ENCODE measurements at regions not wholly inside any gene's neighbourhood (a gene's known extent, or its start where the extent isn't known, plus 50 kb on each side); places are given as distances from the start of the nearest gene placed in this dataset.

- no peak overlapping the region for H3K4me3 ChIP-seq (ENCODE audit: extremely low read depth, insufficient read depth, low read length, poor library complexity, severe bottlenecking)
- WGBS, 2 experiments (ENCODE audit: insufficient coverage in 2 of 2) = 95 to 100% methylated on average over 2 of the region's 2 CpGs
- H3K9me3 ChIP-seq (ENCODE audit: control insufficient read depth, low read length) = no peaks in the 10 kb centered on the region
- H3K4me1 ChIP-seq (ENCODE audit: control insufficient read depth, insufficient read depth, low read length, poor library complexity, severe bottlenecking) = no peaks in the 10 kb centered on the region
- no peaks in the 10 kb centered on the region for H3K36me3 ChIP-seq (ENCODE audit: control insufficient read depth, insufficient read depth, low read length)
- no peak overlapping the region for H3K27ac ChIP-seq (ENCODE audit: low read depth, low read length, severe bottlenecking)
These were observed 1524.4 kb upstream of the AGA start for GRCh38 chr4:178966644-178967043.

DNA sequence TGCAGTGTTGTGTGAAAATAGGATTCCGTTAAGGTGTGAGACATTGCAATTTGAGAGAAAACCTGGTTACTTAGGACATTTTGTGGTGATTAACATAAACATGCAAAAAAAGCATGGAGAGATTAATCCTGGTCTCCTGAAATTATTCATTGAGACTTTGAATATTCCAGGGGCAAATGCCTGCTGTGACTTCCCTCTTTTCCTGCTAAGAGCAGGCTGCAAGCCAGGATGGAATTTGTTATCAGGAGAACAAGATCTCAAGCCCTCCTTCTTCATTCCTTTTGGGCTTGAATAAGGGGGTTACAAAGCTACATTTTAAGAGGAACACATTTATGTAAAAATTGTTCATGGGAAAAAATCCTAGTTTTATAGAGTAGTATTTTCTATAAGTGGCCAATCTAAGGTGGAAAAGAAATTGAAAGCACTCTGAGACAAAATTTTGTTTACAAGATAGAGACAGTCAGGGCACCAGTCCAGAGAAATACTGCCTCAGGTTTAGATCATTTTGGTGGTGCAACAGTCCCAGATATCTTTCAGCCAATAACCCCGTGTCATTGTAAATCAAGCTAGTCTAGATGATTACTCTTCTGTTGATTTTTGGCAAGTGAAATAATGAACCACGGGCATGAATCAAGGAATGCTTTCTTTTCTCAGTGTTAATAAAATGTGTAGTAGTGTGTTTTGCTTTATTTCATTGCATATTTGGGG is 1528.3 kb upstream of the AGA start:
- no peak overlapping the region for H3K27ac ChIP-seq (ENCODE audit: low read depth, low read length, severe bottlenecking)
- no peaks in the 10 kb centered on the region for H3K36me3 ChIP-seq (ENCODE audit: control insufficient read depth, insufficient read depth, low read length)
- no peak overlapping the region for H3K4me3 ChIP-seq (ENCODE audit: extremely low read depth, insufficient read depth, low read length, poor library complexity, severe bottlenecking)
- H3K9me3 ChIP-seq (ENCODE audit: control insufficient read depth, low read length) = no peaks in the 10 kb centered on the region
- H3K4me1 ChIP-seq (ENCODE audit: control insufficient read depth, insufficient read depth, low read length, poor library complexity, severe bottlenecking) = no peaks in the 10 kb centered on the region
- 71 to 82% methylated on average over 1 to 3 of the region's 3 CpGs for WGBS, 2 experiments (ENCODE audit: insufficient coverage in 2 of 2)

DNA sequence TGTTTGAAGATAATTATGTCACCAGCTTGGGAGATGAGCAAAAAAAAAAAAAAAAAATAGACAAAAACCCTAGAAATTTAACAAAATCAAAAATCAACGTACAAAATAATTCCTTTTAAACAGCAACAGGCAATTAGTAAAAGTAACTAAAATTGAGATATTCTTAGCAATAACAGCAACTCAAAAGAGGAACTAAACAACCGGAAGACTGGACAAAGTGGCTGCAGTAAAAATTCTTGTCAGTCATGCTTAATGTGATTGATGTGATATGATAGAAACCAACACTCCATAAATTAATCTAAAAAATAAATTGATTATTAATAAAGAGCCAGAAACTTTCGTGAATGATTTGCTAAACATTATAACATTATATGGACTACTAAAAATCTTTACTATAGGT is 1534.6 kb upstream of the AGA start:
- no CpG with 5 or more reads among the region's 3 CpGs for WGBS, 2 experiments (ENCODE audit: insufficient coverage in 2 of 2)
- H3K9me3 ChIP-seq (ENCODE audit: control insufficient read depth, low read length) = no peaks in the 10 kb centered on the region
- H3K4me3 ChIP-seq (ENCODE audit: extremely low read depth, insufficient read depth, low read length, poor library complexity, severe bottlenecking) = no peak overlapping the region
- H3K36me3 ChIP-seq (ENCODE audit: control insufficient read depth, insufficient read depth, low read length) = no peaks in the 10 kb centered on the region
- no peak overlapping the region for H3K27ac ChIP-seq (ENCODE audit: low read depth, low read length, severe bottlenecking)
- no peaks in the 10 kb centered on the region for H3K4me1 ChIP-seq (ENCODE audit: control insufficient read depth, insufficient read depth, low read length, poor library complexity, severe bottlenecking)

DNA sequence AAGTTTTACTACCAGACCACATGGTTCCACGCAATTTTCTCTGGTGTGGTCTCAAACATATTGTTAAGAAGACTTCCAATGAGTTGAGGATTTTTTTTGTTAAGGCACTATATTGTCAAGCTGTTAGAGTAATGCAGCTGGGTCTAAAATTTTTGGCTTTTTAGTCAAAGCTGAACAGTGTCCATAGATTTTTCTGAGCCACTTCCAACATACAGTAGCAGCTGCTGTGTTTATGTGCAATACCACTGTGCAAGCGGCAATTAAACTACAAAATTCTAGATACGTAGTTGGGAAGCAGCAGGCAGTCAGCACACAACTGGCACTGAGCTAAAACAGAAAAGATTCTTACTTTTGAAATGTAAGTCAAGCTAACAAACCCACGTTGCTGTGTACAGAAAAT is 1551.1 kb upstream of the AGA start:
- 88 to 100% methylated on average over 3 of the region's 4 CpGs for WGBS, 2 experiments (ENCODE audit: insufficient coverage in 2 of 2)
- Histone ChIP-seq H3K27ac (ENCODE audit: low read depth, low read length, severe bottlenecking) (no peak overlapping the region), H3K9me3 (ENCODE audit: control insufficient read depth, low read length) (no peaks in the 10 kb centered on the region), H3K4me3 (ENCODE audit: extremely low read depth, insufficient read depth, low read length, poor library complexity, severe bottlenecking) (no peak overlapping the region), H3K4me1 (ENCODE audit: control insufficient read depth, insufficient read depth, low read length, poor library complexity, severe bottlenecking) (no peaks in the 10 kb centered on the region), H3K36me3 (ENCODE audit: control insufficient read depth, insufficient read depth, low read length) (no peaks in the 10 kb centered on the region)

DNA sequence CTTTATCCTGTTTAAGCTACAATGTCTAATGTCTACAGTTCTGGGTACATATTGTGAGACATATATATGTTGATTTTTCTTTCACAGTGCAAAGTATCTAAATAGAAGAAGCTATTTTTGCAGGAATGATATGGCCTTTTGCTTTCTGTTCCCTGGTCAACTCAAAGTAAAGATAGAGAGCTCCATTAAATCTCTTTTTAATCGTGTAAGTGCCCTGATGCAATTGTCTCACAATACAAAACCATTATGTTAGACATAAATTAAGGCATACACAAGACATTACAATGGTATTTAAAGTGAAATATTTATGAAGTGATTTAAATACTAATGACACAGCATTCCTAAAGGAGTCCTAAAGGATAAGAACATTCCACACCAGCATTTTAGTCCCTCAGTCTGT is 1559.7 kb upstream of the AGA start:
- H3K36me3 ChIP-seq (ENCODE audit: control insufficient read depth, insufficient read depth, low read length) = no peaks in the 10 kb centered on the region
- H3K27ac ChIP-seq (ENCODE audit: low read depth, low read length, severe bottlenecking) = no peak overlapping the region
- H3K4me1 ChIP-seq (ENCODE audit: control insufficient read depth, insufficient read depth, low read length, poor library complexity, severe bottlenecking) = no peaks in the 10 kb centered on the region
- no peak overlapping the region for H3K4me3 ChIP-seq (ENCODE audit: extremely low read depth, insufficient read depth, low read length, poor library complexity, severe bottlenecking)
- H3K9me3 ChIP-seq (ENCODE audit: control insufficient read depth, low read length) = no peaks in the 10 kb centered on the region
- WGBS, 2 experiments (ENCODE audit: insufficient coverage in 2 of 2) = no CpG with 5 or more reads among the region's 1 CpG

DNA sequence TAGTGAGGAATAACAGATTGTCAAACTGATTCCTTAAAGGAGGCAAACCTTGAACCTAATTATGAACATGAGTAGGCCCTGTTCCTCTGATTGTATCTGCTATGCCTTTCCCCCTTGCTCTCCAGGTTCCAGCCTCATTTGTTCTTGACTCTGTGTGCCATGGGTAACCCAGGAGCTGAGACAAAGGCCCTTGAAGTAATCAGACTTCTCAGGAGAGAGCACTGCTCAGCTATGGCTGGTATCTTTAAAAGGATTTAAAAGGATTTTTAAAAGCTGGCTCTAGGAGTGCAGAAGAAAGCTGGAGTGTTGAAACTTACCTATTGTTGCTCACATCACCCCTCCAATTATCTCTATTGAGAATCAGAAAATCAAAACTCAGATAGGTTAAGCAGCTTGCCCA is 1565.5 kb upstream of the AGA start:
- Histone ChIP-seq H3K36me3 (ENCODE audit: control insufficient read depth, insufficient read depth, low read length) (no peaks in the 10 kb centered on the region), H3K4me3 (ENCODE audit: extremely low read depth, insufficient read depth, low read length, poor library complexity, severe bottlenecking) (no peak overlapping the region), H3K4me1 (ENCODE audit: control insufficient read depth, insufficient read depth, low read length, poor library complexity, severe bottlenecking) (no peaks in the 10 kb centered on the region), H3K27ac (ENCODE audit: low read depth, low read length, severe bottlenecking) (no peak overlapping the region), H3K9me3 (ENCODE audit: control insufficient read depth, low read length) (no peaks in the 10 kb centered on the region)

GRCh38 chr4:179017581-179017980 is 1575.3 kb upstream of the AGA start:
- 78 to 87% methylated on average over 5 to 6 of the region's 8 CpGs for WGBS, 2 experiments (ENCODE audit: insufficient coverage in 2 of 2)
- no peaks in the 10 kb centered on the region for H3K36me3 ChIP-seq (ENCODE audit: control insufficient read depth, insufficient read depth, low read length)
- no peaks in the 10 kb centered on the region for H3K4me1 ChIP-seq (ENCODE audit: control insufficient read depth, insufficient read depth, low read length, poor library complexity, severe bottlenecking)
- no peaks in the 10 kb centered on the region for H3K9me3 ChIP-seq (ENCODE audit: control insufficient read depth, low read length)
- H3K27ac ChIP-seq (ENCODE audit: low read depth, low read length, severe bottlenecking) = no peak overlapping the region
- H3K4me3 ChIP-seq (ENCODE audit: extremely low read depth, insufficient read depth, low read length, poor library complexity, severe bottlenecking) = no peak overlapping the region

- Histone ChIP-seq H3K4me3 (ENCODE audit: extremely low read depth, insufficient read depth, low read length, poor library complexity, severe bottlenecking) (no peak overlapping the region), H3K9me3 (ENCODE audit: control insufficient read depth, low read length) (peaks cover 4% of the 10 kb centered on the region), H3K27ac (ENCODE audit: low read depth, low read length, severe bottlenecking) (no peak overlapping the region), H3K4me1 (ENCODE audit: control insufficient read depth, insufficient read depth, low read length, poor library complexity, severe bottlenecking) (no peaks in the 10 kb centered on the region), H3K36me3 (ENCODE audit: control insufficient read depth, insufficient read depth, low read length) (no peaks in the 10 kb centered on the region)
- 75 to 94% methylated on average over 1 to 2 of the region's 4 CpGs for WGBS, 2 experiments (ENCODE audit: insufficient coverage in 2 of 2)
These were observed 1585.3 kb upstream of the AGA start for GRCh38 chr4:179027569-179027968.

DNA sequence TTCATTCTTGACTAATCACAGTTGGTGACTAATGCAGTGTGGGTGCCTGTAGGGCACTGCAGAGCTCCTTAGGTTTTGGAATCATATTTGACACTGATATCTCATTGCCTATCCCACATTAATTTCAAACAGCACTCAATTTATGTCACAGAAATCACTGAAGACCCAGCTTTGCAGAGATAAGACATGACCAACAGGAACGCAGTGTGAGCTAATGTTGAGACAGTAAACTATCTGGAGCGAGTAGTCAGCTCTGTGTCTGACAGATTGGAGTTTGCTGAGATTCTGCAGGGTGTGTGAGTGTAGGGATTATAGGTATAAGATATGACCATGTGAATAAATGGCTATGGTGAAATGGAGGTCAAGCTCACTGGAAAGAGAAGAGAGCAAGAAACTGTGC is 1586.1 kb upstream of the AGA start:
- H3K27ac ChIP-seq (ENCODE audit: low read depth, low read length, severe bottlenecking) = no peak overlapping the region
- no peak overlapping the region for H3K4me3 ChIP-seq (ENCODE audit: extremely low read depth, insufficient read depth, low read length, poor library complexity, severe bottlenecking)
- H3K9me3 ChIP-seq (ENCODE audit: control insufficient read depth, low read length) = peaks cover 4% of the 10 kb centered on the region
- H3K36me3 ChIP-seq (ENCODE audit: control insufficient read depth, insufficient read depth, low read length) = no peaks in the 10 kb centered on the region
- no peaks in the 10 kb centered on the region for H3K4me1 ChIP-seq (ENCODE audit: control insufficient read depth, insufficient read depth, low read length, poor library complexity, severe bottlenecking)
- WGBS, 2 experiments (ENCODE audit: insufficient coverage in 2 of 2) = 82 to 92% methylated on average over 2 of the region's 2 CpGs

DNA sequence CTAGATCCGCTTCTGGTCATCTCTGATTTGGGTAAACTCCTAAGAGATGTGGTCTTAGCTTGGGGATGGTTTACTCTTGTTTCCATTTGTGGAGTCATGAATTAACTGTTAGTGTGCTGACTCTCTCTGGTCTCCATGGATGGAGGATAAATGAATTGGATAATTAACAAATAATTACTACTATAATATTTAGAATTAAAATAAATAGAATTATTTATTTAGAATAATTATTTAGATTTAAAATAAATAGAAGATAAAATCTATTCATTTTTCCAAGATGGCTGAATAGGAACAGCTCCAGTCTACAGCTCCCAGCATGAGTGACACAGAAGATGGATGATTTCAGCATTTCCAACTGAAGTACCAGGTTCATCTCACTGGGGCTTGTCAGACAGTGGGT is 1587.4 kb upstream of the AGA start:
- H3K27ac ChIP-seq (ENCODE audit: low read depth, low read length, severe bottlenecking) = no peak overlapping the region
- no peaks in the 10 kb centered on the region for H3K4me1 ChIP-seq (ENCODE audit: control insufficient read depth, insufficient read depth, low read length, poor library complexity, severe bottlenecking)
- H3K36me3 ChIP-seq (ENCODE audit: control insufficient read depth, insufficient read depth, low read length) = no peaks in the 10 kb centered on the region
- no peak overlapping the region for H3K4me3 ChIP-seq (ENCODE audit: extremely low read depth, insufficient read depth, low read length, poor library complexity, severe bottlenecking)
- 100% methylated on average over 1 of the region's 1 CpG; no CpG with 5 or more reads in 1 of the 2 experiments for WGBS, 2 experiments (ENCODE audit: insufficient coverage in 2 of 2)
- H3K9me3 ChIP-seq (ENCODE audit: control insufficient read depth, low read length) = peaks cover 4% of the 10 kb centered on the region

GRCh38 chr4:179040259-179040658 is 1598.0 kb upstream of the AGA start:
- 43 to 100% methylated on average over 1 of the region's 1 CpG for WGBS, 2 experiments (ENCODE audit: insufficient coverage in 2 of 2)
- H3K36me3 ChIP-seq (ENCODE audit: control insufficient read depth, insufficient read depth, low read length) = no peaks in the 10 kb centered on the region

More at GRCh38 chr4:179040259-179040658, 1598.0 kb upstream of the AGA start:
- Histone ChIP-seq H3K4me1 (ENCODE audit: control insufficient read depth, insufficient read depth, low read length, poor library complexity, severe bottlenecking) (no peaks in the 10 kb centered on the region), H3K4me3 (ENCODE audit: extremely low read depth, insufficient read depth, low read length, poor library complexity, severe bottlenecking) (no peak overlapping the region), H3K9me3 (ENCODE audit: control insufficient read depth, low read length) (no peaks in the 10 kb centered on the region), H3K27ac (ENCODE audit: low read depth, low read length, severe bottlenecking) (no peak overlapping the region)

Measured in mesodermal cell (in vitro differentiated cells).